ENCODE measurements at regions not wholly inside any gene's neighbourhood (a gene's known extent, or its start where the extent isn't known, plus 50 kb on each side); places are given as distances from the start of the nearest gene placed in this dataset. TPM values are rescaled to one million over a fixed set of nuclear protein-coding genes. Genes with fewer than 3 reads are reported as not detected.

Small RNA genes lying in the stretch of these regions (microRNA-seq; reads per million reads assigned to microRNA genes)
- not detected for gene AL353765.1 (ENCODE audit: insufficient read depth, insufficient read length)
- gene AL356102.1 (ENCODE audit: insufficient read depth, insufficient read length) = not detected
- gene MIR4704 (ENCODE audit: insufficient read depth in 1 of 2, insufficient read length in 1 of 2, unreplicated experiment in 1 of 2) = 0 reads per million in 2 experiments
- 0 reads per million in 2 experiments for gene MIR548X2 (ENCODE audit: insufficient read depth in 1 of 2, insufficient read length in 1 of 2, unreplicated experiment in 1 of 2)
- not detected for gene RNU6-81P (ENCODE audit: insufficient read depth, insufficient read length)

Small RNA genes lying in the stretch of these regions (small RNA-seq; reads per million reads assigned to genes)
- gene AL353765.1 (0 reads per million in 5 experiments), gene AL356102.1 (0 reads per million in 5 experiments), gene MIR4704 (0 reads per million in 5 experiments), gene MIR548X2 (0 reads per million in 5 experiments), gene RNU6-81P (0 reads per million in 5 experiments)
